ENCODE measurements at regions not wholly inside any gene's neighbourhood (a gene's known extent, or its start where the extent isn't known, plus 50 kb on each side); places are given as distances from the start of the nearest gene placed in this dataset.

DNA sequence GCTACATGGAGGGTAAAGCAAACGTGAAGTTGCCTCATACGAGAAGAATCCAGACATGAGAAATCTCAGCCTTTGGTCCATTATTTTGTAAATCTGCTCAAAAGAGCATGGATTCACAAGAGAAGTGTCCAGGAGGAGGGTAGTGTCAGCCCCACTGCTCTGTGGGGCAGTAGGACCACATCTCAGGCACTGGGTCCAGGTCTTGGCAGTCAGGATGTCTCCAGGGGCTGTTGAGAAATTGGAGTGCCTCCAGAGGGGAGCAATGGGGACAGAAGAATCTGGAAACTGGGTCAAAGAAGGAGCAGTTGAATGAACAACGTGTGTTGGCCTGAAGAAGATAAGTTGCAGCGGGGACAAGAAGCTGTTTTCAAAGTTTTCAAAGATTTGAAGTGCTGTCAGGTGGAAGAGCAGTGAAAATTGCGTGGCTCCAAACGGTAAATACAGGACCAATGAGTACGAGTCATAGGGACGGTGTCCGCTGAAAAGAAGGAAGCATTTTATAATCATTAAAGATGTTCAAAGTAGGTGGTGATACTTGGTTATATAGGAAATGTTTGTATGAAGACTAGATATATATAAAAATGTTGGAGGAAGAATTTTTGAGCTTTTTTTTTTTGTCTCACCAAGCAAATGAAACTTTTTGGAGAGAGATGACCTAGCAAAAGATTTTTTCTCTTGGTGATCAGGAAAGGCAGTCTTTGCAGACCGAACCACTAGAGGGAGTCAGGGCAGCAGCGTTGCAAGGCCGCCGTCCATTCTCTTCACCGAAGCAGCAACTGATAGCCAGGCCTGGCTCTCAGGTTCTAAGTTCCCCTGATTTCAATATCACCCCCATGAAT lies 57.1 kb upstream of the ZBED3 start:
- DNase-seq (peak; percentile 55), ATAC-seq (ENCODE audit: low read depth) (peak; percentile 71)
- CTCF ChIA-PET: interaction anchor here (0.7 to 2.3 kb wide), 4 partner anchors 8 to 348 kb away, joined by 3 to 17 read pairs (median 4); partner anchors contain the start of gene WDR41
- Histone ChIP-seq H3K9ac (ENCODE audit: low read length) (no peak overlapping the region), H3K4me2 (replicated peaks; ENCODE audit: low read depth, low read length, poor library complexity, severe bottlenecking) (no peak overlapping the region), H3K4me3 (ENCODE audit: control extremely low read depth in 1 of 5, extremely low read depth in 1 of 5, insufficient read depth in 1 of 5, low read depth in 2 of 5, low read length in 4 of 5) (no peak overlapping the region), H2AFZ (ENCODE audit: insufficient read depth, low read depth, low read length, poor library complexity, severe bottlenecking) (peak overlapping the region; percentile 39), H3K36me3 (replicated peaks in 1 of 2; ENCODE audit: control extremely low read depth in 1 of 2, control insufficient read depth in 1 of 2, extremely low read depth in 1 of 2, insufficient read depth in 2 of 2, low read length in 1 of 2) (no peaks in the 10 kb centered on the region), H3K4me1 (ENCODE audit: control insufficient read depth in 2 of 2, insufficient read depth in 2 of 2, low read length in 2 of 2) (no peaks in the 10 kb centered on the region), H3K27ac (ENCODE audit: low read length in 2 of 2) (no peak overlapping the region), H3K79me2 (ENCODE audit: control insufficient read depth, insufficient read depth, low read length) (no peaks in the 10 kb centered on the region), H4K20me1 (ENCODE audit: control insufficient read depth, insufficient read depth, low read length, poor library complexity, severe bottlenecking) (no peaks in the 10 kb centered on the region), H3K27me3 (replicated peaks in 1 of 4; ENCODE audit: control extremely low read depth in 1 of 4, control insufficient read depth in 3 of 4, insufficient read depth in 4 of 4, low read length in 3 of 4) (peaks cover 0 to 2% (median 0%) of the 10 kb centered on the region in 4 experiments), H3K9me3 (ENCODE audit: control extremely low read depth in 1 of 3, control insufficient read depth in 2 of 3, insufficient read depth in 1 of 3, low read length in 2 of 3) (no peaks in the 10 kb centered on the region)
- no peaks in the 10 kb centered on the region for H3K9me3 Mint-ChIP-seq (ENCODE audit: insufficient read depth)
- no peak overlapping the region for H3K4me3 Mint-ChIP-seq
- H3K27me3 Mint-ChIP-seq: peaks cover 2% of the 10 kb centered on the region
- POLR2A ChIA-PET: no interaction called here
- no peaks in the 10 kb centered on the region for H3K4me1 Mint-ChIP-seq
- intact Hi-C loops (cut with micrococcal nuclease): loop anchor here (10.0 kb wide), 2 partner anchors 279 to 291 kb away; no protein-coding TSS in a partner anchor
- TF ChIP-seq, protein P1, sequence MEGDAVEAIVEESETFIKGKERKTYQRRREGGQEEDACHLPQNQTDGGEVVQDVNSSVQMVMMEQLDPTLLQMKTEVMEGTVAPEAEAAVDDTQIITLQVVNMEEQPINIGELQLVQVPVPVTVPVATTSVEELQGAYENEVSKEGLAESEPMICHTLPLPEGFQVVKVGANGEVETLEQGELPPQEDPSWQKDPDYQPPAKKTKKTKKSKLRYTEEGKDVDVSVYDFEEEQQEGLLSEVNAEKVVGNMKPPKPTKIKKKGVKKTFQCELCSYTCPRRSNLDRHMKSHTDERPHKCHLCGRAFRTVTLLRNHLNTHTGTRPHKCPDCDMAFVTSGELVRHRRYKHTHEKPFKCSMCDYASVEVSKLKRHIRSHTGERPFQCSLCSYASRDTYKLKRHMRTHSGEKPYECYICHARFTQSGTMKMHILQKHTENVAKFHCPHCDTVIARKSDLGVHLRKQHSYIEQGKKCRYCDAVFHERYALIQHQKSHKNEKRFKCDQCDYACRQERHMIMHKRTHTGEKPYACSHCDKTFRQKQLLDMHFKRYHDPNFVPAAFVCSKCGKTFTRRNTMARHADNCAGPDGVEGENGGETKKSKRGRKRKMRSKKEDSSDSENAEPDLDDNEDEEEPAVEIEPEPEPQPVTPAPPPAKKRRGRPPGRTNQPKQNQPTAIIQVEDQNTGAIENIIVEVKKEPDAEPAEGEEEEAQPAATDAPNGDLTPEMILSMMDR (IDR thresholded peaks at IDR 0.05): peak; percentile 81
- TF ChIP-seq EZH2 (IDR thresholded peaks at IDR 0.05; ENCODE audit: borderline replicate concordance, insufficient read depth, low read depth, low read length, poor library complexity, severe bottlenecking): no peak
- H3K27ac Mint-ChIP-seq: no peak overlapping the region
- 74% methylated on average over 11 of the region's 14 CpGs for WGBS (ENCODE audit: insufficient coverage)

DNA sequence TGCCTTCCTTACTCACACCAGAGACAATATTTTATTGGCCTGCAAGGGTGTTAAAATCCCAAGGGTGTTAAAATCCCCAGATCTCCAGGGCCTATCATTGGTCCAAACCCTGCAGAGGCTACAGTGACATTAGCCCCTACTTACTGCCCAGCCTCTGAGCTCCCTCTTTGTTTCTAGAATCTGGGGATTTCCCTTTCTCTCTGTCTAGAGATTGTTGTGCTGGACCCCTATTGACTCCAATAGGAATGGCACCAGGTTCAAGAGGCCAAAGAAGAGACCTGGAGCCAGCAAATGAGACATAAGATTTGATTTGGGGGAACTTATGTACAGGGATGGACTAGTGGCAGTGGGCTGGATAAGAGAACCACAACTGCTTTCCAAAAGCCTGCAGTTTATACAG lies 53.3 kb upstream of the ZBED3 start:
- Mint-ChIP-seq H3K27me3 (peaks cover 2% of the 10 kb centered on the region), H3K4me3 (no peak overlapping the region), H3K4me1 (no peaks in the 10 kb centered on the region), H3K9me3 (ENCODE audit: insufficient read depth) (no peaks in the 10 kb centered on the region), H3K27ac (no peak overlapping the region)
- intact Hi-C loops (cut with micrococcal nuclease): loop anchor here (10.0 kb wide), 2 partner anchors 276 to 294 kb away; no protein-coding TSS in a partner anchor
- Histone ChIP-seq H3K4me3 (ENCODE audit: control extremely low read depth in 1 of 5, extremely low read depth in 1 of 5, insufficient read depth in 1 of 5, low read depth in 2 of 5, low read length in 4 of 5) (no peak overlapping the region), H2AFZ (ENCODE audit: insufficient read depth, low read depth, low read length, poor library complexity, severe bottlenecking) (no peak overlapping the region), H4K20me1 (ENCODE audit: control insufficient read depth, insufficient read depth, low read length, poor library complexity, severe bottlenecking) (no peaks in the 10 kb centered on the region), H3K4me2 (replicated peaks; ENCODE audit: low read depth, low read length, poor library complexity, severe bottlenecking) (no peak overlapping the region), H3K9ac (ENCODE audit: low read length) (no peak overlapping the region), H3K9me3 (ENCODE audit: control extremely low read depth in 1 of 3, control insufficient read depth in 2 of 3, insufficient read depth in 1 of 3, low read length in 2 of 3) (no peaks in the 10 kb centered on the region), H3K27me3 (replicated peaks in 1 of 4; ENCODE audit: control extremely low read depth in 1 of 4, control insufficient read depth in 3 of 4, insufficient read depth in 4 of 4, low read length in 3 of 4) (peaks cover 0 to 2% (median 0%) of the 10 kb centered on the region in 4 experiments), H3K36me3 (replicated peaks in 1 of 2; ENCODE audit: control extremely low read depth in 1 of 2, control insufficient read depth in 1 of 2, extremely low read depth in 1 of 2, insufficient read depth in 2 of 2, low read length in 1 of 2) (no peaks in the 10 kb centered on the region), H3K4me1 (ENCODE audit: control insufficient read depth in 2 of 2, insufficient read depth in 2 of 2, low read length in 2 of 2) (no peaks in the 10 kb centered on the region), H3K27ac (ENCODE audit: low read length in 2 of 2) (no peak overlapping the region), H3K79me2 (ENCODE audit: control insufficient read depth, insufficient read depth, low read length) (no peaks in the 10 kb centered on the region)
- TF ChIP-seq EZH2 (IDR thresholded peaks at IDR 0.05; ENCODE audit: borderline replicate concordance, insufficient read depth, low read depth, low read length, poor library complexity, severe bottlenecking): no peak
- TF ChIP-seq, protein P1 (IDR thresholded peaks at IDR 0.05): no peak
- DNase-seq: no peak
- no peak for ATAC-seq (ENCODE audit: low read depth)
- CTCF ChIA-PET: interaction anchor here (1.1 to 1.2 kb wide), 2 partner anchors 10 to 11 kb away, joined by 3 to 5 read pairs; no protein-coding TSS in a partner anchor
- POLR2A ChIA-PET: no interaction called here
